ENCODE measurements at regions not wholly inside any gene's neighbourhood (a gene's known extent, or its start where the extent isn't known, plus 50 kb on each side); places are given as distances from the start of the nearest gene placed in this dataset.
"Not testable (repeated sequence)": the region's sequence is repeated elsewhere in the genome, so short reads cannot be mapped to it uniquely, and the experiment has no call there.

DNA sequence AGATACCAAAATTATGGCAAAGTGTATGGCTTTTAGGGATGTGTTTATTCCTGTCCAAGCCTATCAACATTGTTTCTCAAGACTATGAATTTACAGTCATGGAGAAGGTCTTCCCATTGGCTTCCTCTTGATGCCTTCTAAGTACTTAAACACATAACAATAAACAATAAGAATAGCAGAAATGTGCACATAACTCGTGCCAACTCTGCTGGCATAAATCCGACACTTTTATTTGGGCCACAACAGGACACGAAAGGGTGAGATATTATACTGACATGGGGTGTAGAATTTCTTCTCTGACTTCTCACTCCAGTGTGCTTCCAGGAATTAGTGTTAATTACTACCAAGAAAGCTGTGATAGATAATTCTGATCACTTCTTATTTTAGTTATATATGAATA is 695.9 kb upstream of the SLC35B3 start:
- H3K36me3 ChIP-seq (ENCODE audit: insufficient read depth, low read length): no peaks in the 10 kb centered on the region
- no peak overlapping the region for H2AFZ ChIP-seq (ENCODE audit: low read length, unreplicated experiment)
- no peaks in the 10 kb centered on the region for H3K4me1 ChIP-seq (ENCODE audit: control insufficient read depth, insufficient read depth, low read length, unreplicated experiment)
- no peaks in the 10 kb centered on the region for H3K79me2 ChIP-seq (ENCODE audit: control insufficient read depth, insufficient read depth, low read length, unreplicated experiment)
- no peak overlapping the region for H3K4me3 ChIP-seq (ENCODE audit: low read depth, low read length)
- H3K27me3 ChIP-seq (ENCODE audit: insufficient read depth, low read length): no peaks in the 10 kb centered on the region
- no peak overlapping the region for H3K27ac ChIP-seq (ENCODE audit: low read depth, low read length)

DNA sequence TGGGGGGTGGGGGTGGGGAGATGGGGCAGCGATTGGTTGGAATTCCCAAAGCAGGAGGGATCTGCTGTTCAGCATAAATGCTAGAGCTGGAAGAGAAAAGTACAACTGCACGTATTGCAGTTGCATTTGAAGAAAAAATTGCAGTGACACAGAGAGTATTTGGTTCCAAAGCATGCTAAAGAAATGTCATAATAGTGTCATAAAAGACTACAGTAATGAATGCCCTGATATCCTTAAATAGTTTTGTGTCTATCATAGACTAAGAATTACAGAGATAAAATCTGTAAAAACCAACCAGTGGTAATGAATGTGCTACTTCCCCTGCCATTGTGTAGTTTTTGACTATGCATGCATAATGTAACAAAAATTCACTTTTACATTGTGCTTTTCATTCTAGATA is 693.6 kb upstream of the SLC35B3 start:
- Histone ChIP-seq H2AFZ (ENCODE audit: low read length, unreplicated experiment) (no peak overlapping the region), H3K4me3 (ENCODE audit: low read depth, low read length) (no peak overlapping the region), H3K4me1 (ENCODE audit: control insufficient read depth, insufficient read depth, low read length, unreplicated experiment) (no peaks in the 10 kb centered on the region), H3K79me2 (ENCODE audit: control insufficient read depth, insufficient read depth, low read length, unreplicated experiment) (no peaks in the 10 kb centered on the region), H3K36me3 (ENCODE audit: insufficient read depth, low read length) (no peaks in the 10 kb centered on the region), H3K27ac (ENCODE audit: low read depth, low read length) (no peak overlapping the region), H3K27me3 (ENCODE audit: insufficient read depth, low read length) (no peaks in the 10 kb centered on the region)

DNA sequence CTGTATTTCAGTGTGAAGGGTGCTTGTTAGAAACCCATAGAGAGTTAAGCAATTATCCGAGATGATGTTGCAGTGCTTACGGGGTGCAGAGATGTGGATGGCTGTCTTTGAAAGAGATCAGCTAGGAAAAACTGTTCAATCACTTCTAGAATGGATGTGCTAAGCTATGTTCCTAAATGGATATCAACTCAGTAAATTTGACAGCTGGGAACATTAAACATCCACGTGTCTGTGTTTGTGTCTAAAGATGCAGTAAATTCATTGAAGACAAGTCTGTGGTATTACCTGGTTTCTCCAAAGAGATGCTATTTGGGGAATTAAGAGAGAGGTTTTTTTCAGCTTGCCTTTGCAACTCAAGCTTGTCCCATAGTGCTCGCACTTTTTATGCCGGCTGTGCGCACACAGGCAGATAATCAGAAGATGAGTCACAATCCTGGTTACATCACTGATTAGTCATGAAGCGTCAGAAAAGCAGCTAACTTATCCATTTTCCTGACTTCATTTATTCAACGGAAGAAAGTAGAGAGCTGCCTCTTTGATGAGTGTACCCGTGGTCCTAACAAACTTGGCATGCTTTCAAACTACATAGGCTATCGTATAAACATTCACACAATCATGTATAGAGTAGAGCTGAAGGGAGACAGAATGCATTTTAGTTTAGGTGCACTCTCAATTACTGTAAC is 691.7 kb upstream of the SLC35B3 start:
- Histone ChIP-seq H3K27me3 (ENCODE audit: insufficient read depth, low read length) (no peaks in the 10 kb centered on the region), H2AFZ (ENCODE audit: low read length, unreplicated experiment) (no peak overlapping the region), H3K4me3 (ENCODE audit: low read depth, low read length) (no peak overlapping the region), H3K27ac (ENCODE audit: low read depth, low read length) (no peak overlapping the region), H3K79me2 (ENCODE audit: control insufficient read depth, insufficient read depth, low read length, unreplicated experiment) (no peaks in the 10 kb centered on the region), H3K4me1 (ENCODE audit: control insufficient read depth, insufficient read depth, low read length, unreplicated experiment) (no peaks in the 10 kb centered on the region), H3K36me3 (ENCODE audit: insufficient read depth, low read length) (no peaks in the 10 kb centered on the region)

DNA sequence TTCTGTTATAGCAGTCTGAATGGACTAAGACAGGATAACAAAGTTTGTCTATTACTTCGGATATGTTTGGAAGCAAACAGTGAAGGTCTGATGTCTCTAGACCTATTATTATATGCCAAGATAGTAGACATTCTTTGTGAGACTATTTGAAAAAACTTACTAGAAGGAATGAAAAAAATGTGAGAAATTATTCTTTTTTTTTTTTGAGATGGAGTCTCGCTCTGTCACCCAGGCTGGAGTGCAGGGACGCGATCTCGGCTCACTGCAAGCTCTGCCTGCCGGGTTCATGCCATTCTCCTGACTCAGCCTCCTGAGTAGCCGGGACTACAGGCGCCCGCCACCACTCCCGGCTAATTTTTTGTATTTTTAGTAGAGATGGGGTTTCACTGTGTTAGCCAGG is 690.7 kb upstream of the SLC35B3 start:
- not testable (repeated sequence) for H3K4me3 ChIP-seq (ENCODE audit: low read depth, low read length)

DNA sequence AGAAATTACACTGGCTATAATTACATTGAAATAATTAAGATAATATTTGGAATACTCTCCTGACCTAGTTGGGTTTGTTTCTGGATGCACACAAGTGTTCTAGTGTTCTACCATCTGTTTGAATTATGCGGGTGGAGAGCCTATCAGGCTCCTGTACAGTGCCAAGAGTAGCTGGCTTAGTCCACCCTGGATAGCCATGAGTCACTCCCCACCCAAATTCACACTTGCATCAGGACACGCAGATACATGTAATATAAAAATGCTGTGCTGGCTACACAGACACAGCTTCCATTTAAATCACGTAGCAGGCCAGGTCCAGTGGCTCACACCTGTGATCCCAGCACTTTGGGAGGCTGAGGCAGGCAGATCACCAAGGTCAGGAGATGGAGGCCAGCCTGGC is 686.2 kb upstream of the SLC35B3 start:
- Histone ChIP-seq H3K27me3 (ENCODE audit: insufficient read depth, low read length) (no peaks in the 10 kb centered on the region), H3K4me1 (ENCODE audit: control insufficient read depth, insufficient read depth, low read length, unreplicated experiment) (no peaks in the 10 kb centered on the region), H3K79me2 (ENCODE audit: control insufficient read depth, insufficient read depth, low read length, unreplicated experiment) (no peaks in the 10 kb centered on the region), H3K4me3 (ENCODE audit: low read depth, low read length) (no peak overlapping the region), H2AFZ (ENCODE audit: low read length, unreplicated experiment) (no peak overlapping the region), H3K27ac (ENCODE audit: low read depth, low read length) (no peak overlapping the region), H3K36me3 (ENCODE audit: insufficient read depth, low read length) (no peaks in the 10 kb centered on the region)

More for the DNA sequence above, 690.7 kb upstream of the SLC35B3 start:
- not testable (repeated sequence) for H3K36me3 ChIP-seq (ENCODE audit: insufficient read depth, low read length); H3K4me1 ChIP-seq (ENCODE audit: control insufficient read depth, insufficient read depth, low read length, unreplicated experiment); H3K27ac ChIP-seq (ENCODE audit: low read depth, low read length); H3K79me2 ChIP-seq (ENCODE audit: control insufficient read depth, insufficient read depth, low read length, unreplicated experiment); H3K27me3 ChIP-seq (ENCODE audit: insufficient read depth, low read length); H2AFZ ChIP-seq (ENCODE audit: low read length, unreplicated experiment)

DNA sequence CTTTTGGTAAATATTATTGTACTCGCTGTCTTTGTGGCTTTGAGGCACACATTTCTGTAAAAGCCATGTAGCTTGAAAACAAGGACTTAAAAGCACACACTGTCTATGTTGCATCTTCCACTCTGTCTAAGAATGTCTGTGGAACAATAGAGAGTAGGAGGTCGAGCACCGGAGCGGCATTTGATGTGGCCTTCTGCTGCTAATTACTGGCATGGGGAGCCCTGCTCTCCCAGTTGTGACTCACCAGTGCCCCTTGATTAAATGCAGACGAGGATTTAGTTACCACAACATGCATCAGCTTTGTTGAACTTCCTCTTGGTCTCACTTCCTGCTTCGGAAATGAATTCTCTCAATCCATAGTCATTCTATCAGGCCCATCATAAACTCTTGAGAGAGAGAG is 680.7 kb upstream of the SLC35B3 start:
- H3K27ac ChIP-seq (ENCODE audit: low read depth, low read length): no peak overlapping the region
- no peaks in the 10 kb centered on the region for H3K27me3 ChIP-seq (ENCODE audit: insufficient read depth, low read length)
- no peak overlapping the region for H3K4me3 ChIP-seq (ENCODE audit: low read depth, low read length)
- no peak overlapping the region for H2AFZ ChIP-seq (ENCODE audit: low read length, unreplicated experiment)
- H3K36me3 ChIP-seq (ENCODE audit: insufficient read depth, low read length): no peaks in the 10 kb centered on the region
- no peaks in the 10 kb centered on the region for H3K4me1 ChIP-seq (ENCODE audit: control insufficient read depth, insufficient read depth, low read length, unreplicated experiment)
- H3K79me2 ChIP-seq (ENCODE audit: control insufficient read depth, insufficient read depth, low read length, unreplicated experiment): no peaks in the 10 kb centered on the region

DNA sequence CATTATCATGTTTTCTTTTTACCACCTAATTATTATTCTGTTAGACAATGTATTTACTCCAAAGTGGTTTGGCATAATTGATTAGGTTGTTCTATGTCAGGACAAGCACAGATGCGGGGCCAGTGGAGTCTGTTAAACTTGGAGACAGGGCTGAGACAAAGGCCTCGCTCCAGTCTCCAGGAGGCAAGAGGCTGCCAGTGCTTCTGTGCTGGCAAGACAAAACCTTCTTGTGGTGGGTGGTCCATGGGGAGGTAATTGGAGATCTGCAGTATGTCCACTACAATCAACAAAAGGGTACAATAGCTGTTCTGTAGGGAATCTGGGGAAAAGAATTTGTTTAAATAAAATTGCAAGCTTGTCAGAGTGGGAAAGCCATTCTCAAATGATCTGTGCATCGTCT is 677.2 kb upstream of the SLC35B3 start:
- H2AFZ ChIP-seq (ENCODE audit: low read length, unreplicated experiment): no peak overlapping the region
- H3K36me3 ChIP-seq (ENCODE audit: insufficient read depth, low read length): no peaks in the 10 kb centered on the region
- no peak overlapping the region for H3K27ac ChIP-seq (ENCODE audit: low read depth, low read length)
- H3K4me3 ChIP-seq (ENCODE audit: low read depth, low read length): no peak overlapping the region
- H3K4me1 ChIP-seq (ENCODE audit: control insufficient read depth, insufficient read depth, low read length, unreplicated experiment): no peaks in the 10 kb centered on the region
- H3K27me3 ChIP-seq (ENCODE audit: insufficient read depth, low read length): no peaks in the 10 kb centered on the region
- H3K79me2 ChIP-seq (ENCODE audit: control insufficient read depth, insufficient read depth, low read length, unreplicated experiment): no peaks in the 10 kb centered on the region

DNA sequence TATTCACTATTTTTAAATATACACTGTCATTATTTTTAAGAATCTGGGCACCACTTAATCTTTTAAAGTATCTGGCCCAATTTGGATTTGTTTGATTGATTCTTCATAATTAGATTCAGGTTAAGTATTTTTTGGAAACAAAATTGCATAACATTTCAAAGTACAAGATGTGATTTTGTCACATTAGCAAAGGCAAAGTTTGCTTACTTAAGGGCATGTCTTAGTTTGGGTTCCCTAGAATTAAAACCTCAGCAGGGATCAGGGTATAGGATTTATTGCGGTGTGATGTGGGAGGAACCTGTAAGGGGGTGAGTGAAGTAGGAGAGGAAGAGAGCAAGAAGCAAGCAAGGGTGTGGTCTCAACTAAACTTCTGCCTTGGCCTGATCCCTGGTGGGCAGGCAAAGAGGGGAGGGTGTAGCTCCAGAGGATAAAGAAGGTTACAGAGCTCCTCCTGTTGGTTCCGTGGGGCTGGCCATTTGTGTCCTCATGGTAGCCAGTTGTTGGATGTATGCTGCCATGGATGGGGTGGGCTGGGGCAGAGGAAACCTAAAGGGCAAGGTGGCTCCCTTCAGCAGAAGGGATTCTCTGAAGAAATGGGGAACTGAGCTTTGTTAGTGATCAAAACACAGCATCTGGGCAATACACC is 668.7 kb upstream of the SLC35B3 start:
- Histone ChIP-seq H3K36me3 (ENCODE audit: insufficient read depth, low read length) (no peaks in the 10 kb centered on the region), H3K4me3 (ENCODE audit: low read depth, low read length) (no peak overlapping the region), H3K27me3 (ENCODE audit: insufficient read depth, low read length) (no peaks in the 10 kb centered on the region), H3K79me2 (ENCODE audit: control insufficient read depth, insufficient read depth, low read length, unreplicated experiment) (no peaks in the 10 kb centered on the region), H3K4me1 (ENCODE audit: control insufficient read depth, insufficient read depth, low read length, unreplicated experiment) (no peaks in the 10 kb centered on the region), H3K27ac (ENCODE audit: low read depth, low read length) (no peak overlapping the region), H2AFZ (ENCODE audit: low read length, unreplicated experiment) (no peak overlapping the region)

DNA sequence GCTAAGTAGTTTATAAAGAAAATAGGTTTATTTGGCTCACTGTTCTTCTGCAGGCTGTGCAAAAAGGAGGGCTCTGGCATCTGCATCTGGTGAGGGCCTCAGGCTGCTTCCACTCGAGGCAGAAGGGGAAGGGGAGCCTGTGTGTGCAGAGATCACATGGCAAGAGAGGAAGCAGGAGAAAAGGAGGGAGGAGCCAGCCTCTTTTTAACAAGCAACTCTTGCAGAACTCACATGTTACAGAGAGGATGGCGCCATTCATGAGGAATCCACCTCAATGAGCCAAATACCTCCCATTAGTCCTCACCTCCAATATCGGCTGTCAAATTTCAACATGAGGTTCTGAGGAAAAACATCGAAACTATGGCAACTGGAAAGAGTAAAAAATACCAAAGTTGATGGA is 666.6 kb upstream of the SLC35B3 start:
- Histone ChIP-seq H3K79me2 (ENCODE audit: control insufficient read depth, insufficient read depth, low read length, unreplicated experiment) (no peaks in the 10 kb centered on the region), H3K27ac (ENCODE audit: low read depth, low read length) (no peak overlapping the region), H3K27me3 (ENCODE audit: insufficient read depth, low read length) (no peaks in the 10 kb centered on the region), H3K4me1 (ENCODE audit: control insufficient read depth, insufficient read depth, low read length, unreplicated experiment) (no peaks in the 10 kb centered on the region), H2AFZ (ENCODE audit: low read length, unreplicated experiment) (no peak overlapping the region), H3K4me3 (ENCODE audit: low read depth, low read length) (no peak overlapping the region), H3K36me3 (ENCODE audit: insufficient read depth, low read length) (no peaks in the 10 kb centered on the region)

DNA sequence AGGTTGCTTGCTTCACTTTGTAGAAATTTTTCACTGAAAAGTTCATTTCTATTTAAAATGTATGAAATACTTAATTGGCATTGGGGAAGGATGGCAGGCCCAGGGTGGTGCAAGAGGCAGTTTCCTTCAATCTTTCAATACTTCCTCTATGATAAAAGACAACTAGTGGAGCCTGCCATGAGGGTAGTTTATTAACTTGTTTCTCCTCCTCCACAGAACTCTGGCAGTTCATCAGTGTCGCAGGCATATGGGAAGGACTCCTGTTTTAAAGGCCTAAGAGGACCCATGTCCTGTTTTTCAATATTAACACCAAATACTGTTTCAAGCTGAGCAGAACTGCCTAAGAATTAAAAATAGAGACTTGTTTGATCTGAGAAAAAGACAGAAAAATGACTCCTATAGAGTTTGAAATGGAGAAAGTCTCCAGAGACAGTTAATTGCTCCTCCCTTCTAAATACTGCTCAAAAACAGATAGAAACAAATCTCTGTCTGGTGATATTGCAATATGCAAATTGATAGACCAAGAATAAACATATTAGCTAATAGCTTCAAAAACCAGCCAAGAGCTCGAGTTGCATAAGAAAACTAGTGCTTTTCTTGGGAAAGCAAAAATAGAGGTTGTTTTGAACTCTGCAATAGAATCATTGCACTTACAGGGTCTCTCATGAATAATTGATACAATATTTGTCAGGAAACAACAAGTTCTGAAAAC is 665.7 kb upstream of the SLC35B3 start:
- no peaks in the 10 kb centered on the region for H3K36me3 ChIP-seq (ENCODE audit: insufficient read depth, low read length)
- no peaks in the 10 kb centered on the region for H3K27me3 ChIP-seq (ENCODE audit: insufficient read depth, low read length)
- no peaks in the 10 kb centered on the region for H3K79me2 ChIP-seq (ENCODE audit: control insufficient read depth, insufficient read depth, low read length, unreplicated experiment)
- H2AFZ ChIP-seq (ENCODE audit: low read length, unreplicated experiment): no peak overlapping the region
- no peak overlapping the region for H3K4me3 ChIP-seq (ENCODE audit: low read depth, low read length)
- H3K27ac ChIP-seq (ENCODE audit: low read depth, low read length): no peak overlapping the region
- no peaks in the 10 kb centered on the region for H3K4me1 ChIP-seq (ENCODE audit: control insufficient read depth, insufficient read depth, low read length, unreplicated experiment)

DNA sequence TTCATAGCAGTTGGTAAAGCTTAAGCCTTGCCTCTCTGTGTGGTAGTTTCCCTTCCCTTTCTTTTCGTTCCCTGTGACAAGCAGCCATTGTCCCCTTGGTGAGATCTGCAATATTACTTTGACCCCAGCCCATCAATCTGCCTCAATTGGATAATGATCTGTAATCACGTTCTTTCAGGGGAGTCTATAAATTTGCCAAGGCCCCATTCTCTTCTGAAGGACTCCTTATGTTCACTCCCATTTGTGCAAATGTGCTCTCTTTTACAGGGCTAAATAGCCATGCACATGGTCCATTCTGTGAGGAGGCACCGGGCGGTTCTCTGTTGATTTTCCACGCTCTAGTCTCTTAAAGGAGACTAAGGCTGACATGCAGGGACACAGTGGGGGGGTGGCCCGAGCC is 660.4 kb upstream of the SLC35B3 start:
- Histone ChIP-seq H3K4me1 (ENCODE audit: control insufficient read depth, insufficient read depth, low read length, unreplicated experiment) (no peaks in the 10 kb centered on the region), H3K27ac (ENCODE audit: low read depth, low read length) (no peak overlapping the region), H2AFZ (ENCODE audit: low read length, unreplicated experiment) (no peak overlapping the region), H3K4me3 (ENCODE audit: low read depth, low read length) (no peak overlapping the region), H3K36me3 (ENCODE audit: insufficient read depth, low read length) (no peaks in the 10 kb centered on the region), H3K27me3 (ENCODE audit: insufficient read depth, low read length) (no peaks in the 10 kb centered on the region), H3K79me2 (ENCODE audit: control insufficient read depth, insufficient read depth, low read length, unreplicated experiment) (no peaks in the 10 kb centered on the region)

Measured in ACC112 (cell line).